ENCODE measurements at regions not wholly inside any gene's neighbourhood (a gene's known extent, or its start where the extent isn't known, plus 50 kb on each side); places are given as distances from the start of the nearest gene placed in this dataset.

- no peak for TF ChIP-seq POLR2AphosphoS5 (IDR thresholded peaks at IDR 0.05)
- TF ChIP-seq, protein P1, sequence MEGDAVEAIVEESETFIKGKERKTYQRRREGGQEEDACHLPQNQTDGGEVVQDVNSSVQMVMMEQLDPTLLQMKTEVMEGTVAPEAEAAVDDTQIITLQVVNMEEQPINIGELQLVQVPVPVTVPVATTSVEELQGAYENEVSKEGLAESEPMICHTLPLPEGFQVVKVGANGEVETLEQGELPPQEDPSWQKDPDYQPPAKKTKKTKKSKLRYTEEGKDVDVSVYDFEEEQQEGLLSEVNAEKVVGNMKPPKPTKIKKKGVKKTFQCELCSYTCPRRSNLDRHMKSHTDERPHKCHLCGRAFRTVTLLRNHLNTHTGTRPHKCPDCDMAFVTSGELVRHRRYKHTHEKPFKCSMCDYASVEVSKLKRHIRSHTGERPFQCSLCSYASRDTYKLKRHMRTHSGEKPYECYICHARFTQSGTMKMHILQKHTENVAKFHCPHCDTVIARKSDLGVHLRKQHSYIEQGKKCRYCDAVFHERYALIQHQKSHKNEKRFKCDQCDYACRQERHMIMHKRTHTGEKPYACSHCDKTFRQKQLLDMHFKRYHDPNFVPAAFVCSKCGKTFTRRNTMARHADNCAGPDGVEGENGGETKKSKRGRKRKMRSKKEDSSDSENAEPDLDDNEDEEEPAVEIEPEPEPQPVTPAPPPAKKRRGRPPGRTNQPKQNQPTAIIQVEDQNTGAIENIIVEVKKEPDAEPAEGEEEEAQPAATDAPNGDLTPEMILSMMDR (IDR thresholded peaks at IDR 0.05) = no peak
These were observed 180.1 kb upstream of the CCDC196 start for GRCh38 chr14:66306101-66306500.
